Tibial nerve (tissue), 3 donors: ENCODE measurements at regions not wholly inside any gene's neighbourhood (a gene's known extent, or its start where the extent isn't known, plus 50 kb on each side); places are given as distances from the start of the nearest gene placed in this dataset.

Experiments
- POLR2A ChIP-seq, 2 donors: fragments of 450-650 bp; IDR thresholded peaks; one replicate each; pipeline ENCODE4 v1.6.1; 2017; ENCODE audit warnings: antibody characterized with exemption in 2 of 2, mild to moderate bottlenecking in 2 of 2, moderate library complexity in 2 of 2
- TF ChIP-seq, protein P1 (sequence below), 5 experiments: fragments of 200-600 bp in 3 of 5; fragments of 450-650 bp in 2 of 5; sonication (generic) in 3 of 5; IDR thresholded peaks; one replicate each; pipeline ENCODE4 v1.5.1; 2016 to 2019; ENCODE audit warnings: antibody characterized with exemption in 5 of 5, mild to moderate bottlenecking in 3 of 5, moderate library complexity in 2 of 5

DNA sequence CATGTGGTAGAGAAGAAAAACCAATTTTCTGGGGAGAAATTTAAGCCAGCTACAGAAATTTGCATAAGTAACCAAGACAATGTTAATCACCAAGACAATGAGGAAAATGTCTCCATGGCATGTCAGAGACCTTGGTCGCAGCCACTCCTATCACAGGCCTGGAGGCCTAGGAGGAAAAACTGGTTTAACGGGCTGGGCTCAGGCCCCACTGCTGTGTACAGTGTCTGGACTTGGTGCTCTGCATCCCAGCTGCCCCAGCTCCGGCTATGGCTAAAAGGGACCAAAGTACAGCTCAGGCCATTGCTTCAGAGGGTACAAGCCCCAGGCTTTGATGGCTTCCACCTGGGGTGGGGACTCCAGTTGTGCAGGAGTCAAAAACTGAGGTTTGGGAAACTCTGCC is 1075.1 kb upstream of the CDH18 start:
- TF ChIP-seq, protein P1, sequence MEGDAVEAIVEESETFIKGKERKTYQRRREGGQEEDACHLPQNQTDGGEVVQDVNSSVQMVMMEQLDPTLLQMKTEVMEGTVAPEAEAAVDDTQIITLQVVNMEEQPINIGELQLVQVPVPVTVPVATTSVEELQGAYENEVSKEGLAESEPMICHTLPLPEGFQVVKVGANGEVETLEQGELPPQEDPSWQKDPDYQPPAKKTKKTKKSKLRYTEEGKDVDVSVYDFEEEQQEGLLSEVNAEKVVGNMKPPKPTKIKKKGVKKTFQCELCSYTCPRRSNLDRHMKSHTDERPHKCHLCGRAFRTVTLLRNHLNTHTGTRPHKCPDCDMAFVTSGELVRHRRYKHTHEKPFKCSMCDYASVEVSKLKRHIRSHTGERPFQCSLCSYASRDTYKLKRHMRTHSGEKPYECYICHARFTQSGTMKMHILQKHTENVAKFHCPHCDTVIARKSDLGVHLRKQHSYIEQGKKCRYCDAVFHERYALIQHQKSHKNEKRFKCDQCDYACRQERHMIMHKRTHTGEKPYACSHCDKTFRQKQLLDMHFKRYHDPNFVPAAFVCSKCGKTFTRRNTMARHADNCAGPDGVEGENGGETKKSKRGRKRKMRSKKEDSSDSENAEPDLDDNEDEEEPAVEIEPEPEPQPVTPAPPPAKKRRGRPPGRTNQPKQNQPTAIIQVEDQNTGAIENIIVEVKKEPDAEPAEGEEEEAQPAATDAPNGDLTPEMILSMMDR (IDR thresholded peaks at IDR 0.05), result no peak
- no peak for TF ChIP-seq POLR2A (IDR thresholded peaks at IDR 0.05)
